ENCODE measurements at regions not wholly inside any gene's neighbourhood (a gene's known extent, or its start where the extent isn't known, plus 50 kb on each side); places are given as distances from the start of the nearest gene placed in this dataset.

DNA sequence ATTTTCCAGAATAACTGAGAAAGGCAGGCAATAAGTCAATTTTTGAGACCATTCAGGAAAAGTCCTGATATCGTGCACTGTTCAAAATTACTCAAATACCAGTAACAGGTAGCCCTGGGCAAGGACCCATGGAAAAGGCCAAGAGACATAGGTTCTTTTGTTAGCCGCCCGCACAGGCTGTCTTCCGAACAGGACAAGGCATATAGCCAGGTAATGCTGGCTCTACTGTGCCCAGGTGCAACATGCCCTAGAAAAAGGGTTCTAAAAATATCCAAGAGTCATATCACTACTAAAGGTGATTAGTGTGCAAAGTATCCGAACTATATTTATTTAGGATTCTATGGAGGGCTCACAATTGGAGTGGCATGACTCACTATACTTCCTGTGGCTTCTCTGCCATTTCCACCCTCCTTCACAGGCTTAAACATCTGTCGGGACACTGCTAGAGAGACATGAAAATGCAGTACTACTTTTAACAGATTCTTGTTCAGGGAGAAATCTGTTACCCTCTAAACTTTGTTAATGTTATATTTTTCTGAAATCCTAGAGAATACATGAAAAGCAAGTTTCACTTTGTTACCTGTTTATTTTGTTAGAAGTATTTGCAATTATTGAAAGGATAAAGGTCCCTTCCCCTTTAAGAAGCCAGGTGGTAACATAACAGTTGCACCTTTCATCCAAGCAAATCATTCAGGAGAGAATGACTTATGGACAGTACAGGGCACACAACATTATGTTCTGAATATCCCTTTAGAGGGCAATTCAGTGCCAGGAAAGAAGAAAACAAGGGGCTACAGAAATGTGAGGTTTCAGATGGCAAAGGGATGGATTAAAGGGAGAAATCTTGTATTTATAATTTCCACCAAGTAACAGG is 293.3 kb upstream of the THBS1 start:
- Mint-ChIP-seq H3K4me1 (no peaks in the 10 kb centered on the region), H3K27me3 (ENCODE audit: low read depth in 3 of 3) (peaks cover 2 to 19% (median 9%) of the 10 kb centered on the region in 3 donors), H3K9me3 (peaks cover 0 to 10% (median 2%) of the 10 kb centered on the region in 6 donors), H3K4me3 (no peak overlapping the region), H3K36me3 (no peaks in the 10 kb centered on the region), H3K27ac (no peak overlapping the region)
- DNase-seq, result no peak

DNA sequence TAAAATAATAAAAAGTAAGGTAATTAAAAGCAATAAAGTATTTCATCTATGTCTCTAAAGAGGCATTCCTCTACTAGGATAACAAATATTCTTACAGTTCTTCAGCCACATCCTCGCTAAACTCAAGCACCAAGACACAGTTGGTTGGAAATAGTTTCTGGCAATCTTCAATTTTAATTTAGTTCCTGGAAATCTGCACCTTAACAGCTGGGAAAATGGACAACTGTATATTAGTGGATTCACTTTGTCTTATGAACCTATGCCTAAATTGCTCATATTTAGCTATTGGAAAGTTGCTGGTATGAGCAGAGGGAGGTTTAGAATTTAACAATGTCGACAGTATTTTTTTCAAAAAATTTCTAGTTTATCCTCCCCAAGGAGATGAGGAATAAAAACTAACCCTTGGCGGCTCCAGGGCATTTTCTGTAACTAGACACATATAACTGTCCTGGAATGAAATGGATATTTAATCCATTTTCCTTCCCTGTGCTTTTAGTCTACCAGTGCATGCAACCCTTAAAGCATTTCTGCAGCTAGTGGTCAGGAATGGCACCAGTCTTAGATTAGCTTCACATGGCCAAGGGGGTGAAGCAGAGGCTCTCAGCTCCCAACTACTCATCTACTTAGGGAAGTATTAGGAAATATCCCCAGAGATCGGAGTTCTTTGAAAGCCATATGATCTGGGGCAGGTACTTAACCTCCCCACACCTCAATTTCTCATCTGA is 290.0 kb upstream of the THBS1 start:
- H3K36me3 Mint-ChIP-seq, result peaks cover 0 to 4% (median 0%) of the 10 kb centered on the region in 3 donors
- no peaks in the 10 kb centered on the region for H3K4me1 Mint-ChIP-seq
- H3K9me3 Mint-ChIP-seq, result peaks cover 0 to 15% (median 4%) of the 10 kb centered on the region in 6 donors
- H3K27ac Mint-ChIP-seq, result no peak overlapping the region
- H3K4me3 Mint-ChIP-seq, result no peak overlapping the region
- no peak for DNase-seq
- peaks cover 6 to 15% (median 15%) of the 10 kb centered on the region in 3 donors for H3K27me3 Mint-ChIP-seq (ENCODE audit: low read depth in 3 of 3)

DNA sequence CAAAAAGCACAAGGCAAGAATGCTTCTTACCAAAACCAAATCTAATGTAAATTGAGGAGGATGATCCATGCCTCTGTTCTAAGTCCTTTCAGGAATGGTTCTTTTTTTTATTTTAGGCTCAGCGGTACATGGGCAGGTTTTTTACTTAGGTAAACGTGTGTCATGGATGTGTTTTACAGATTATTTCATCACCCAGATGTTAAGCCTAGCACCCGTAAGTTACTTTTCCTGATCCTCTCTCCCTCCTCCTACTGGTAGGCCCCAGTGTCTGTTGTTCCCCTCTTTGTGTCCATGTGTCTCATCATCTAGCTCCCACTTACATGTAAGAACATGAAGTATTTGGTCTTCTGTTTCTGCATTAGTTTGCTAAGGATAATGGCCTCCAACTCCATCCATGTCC is 289.2 kb upstream of the THBS1 start:
- H3K4me3 Mint-ChIP-seq, result no peak overlapping the region
- DNase-seq, result no peak
- peaks cover 0 to 4% (median 0%) of the 10 kb centered on the region in 3 donors for H3K36me3 Mint-ChIP-seq
- H3K9me3 Mint-ChIP-seq, result peaks cover 0 to 15% (median 4%) of the 10 kb centered on the region in 6 donors
- no peaks in the 10 kb centered on the region for H3K4me1 Mint-ChIP-seq
- peaks cover 6 to 14% (median 11%) of the 10 kb centered on the region in 3 donors for H3K27me3 Mint-ChIP-seq (ENCODE audit: low read depth in 3 of 3)
- H3K27ac Mint-ChIP-seq, result no peak overlapping the region

DNA sequence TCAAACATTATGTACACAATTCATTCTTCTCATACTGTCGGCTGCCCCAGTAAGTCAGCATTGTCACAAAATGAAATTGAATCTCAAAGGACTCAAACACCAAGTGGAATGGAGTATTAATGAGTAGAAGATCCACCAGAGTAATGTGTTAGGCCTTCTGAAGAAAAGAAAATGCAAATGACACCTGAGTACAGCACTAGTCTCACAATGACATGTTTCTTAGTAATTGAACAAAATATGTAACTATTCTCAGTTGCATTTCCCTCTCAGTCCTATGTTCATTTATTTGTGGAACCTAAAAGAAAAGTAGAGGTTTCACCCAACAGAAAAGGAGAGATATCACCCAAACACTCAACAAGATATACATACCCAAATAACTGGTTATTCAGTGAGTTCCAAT is 283.9 kb upstream of the THBS1 start:
- no peak overlapping the region for H3K27ac Mint-ChIP-seq
- H3K9me3 Mint-ChIP-seq, result peaks cover 0 to 10% (median 4%) of the 10 kb centered on the region in 6 donors

DNA sequence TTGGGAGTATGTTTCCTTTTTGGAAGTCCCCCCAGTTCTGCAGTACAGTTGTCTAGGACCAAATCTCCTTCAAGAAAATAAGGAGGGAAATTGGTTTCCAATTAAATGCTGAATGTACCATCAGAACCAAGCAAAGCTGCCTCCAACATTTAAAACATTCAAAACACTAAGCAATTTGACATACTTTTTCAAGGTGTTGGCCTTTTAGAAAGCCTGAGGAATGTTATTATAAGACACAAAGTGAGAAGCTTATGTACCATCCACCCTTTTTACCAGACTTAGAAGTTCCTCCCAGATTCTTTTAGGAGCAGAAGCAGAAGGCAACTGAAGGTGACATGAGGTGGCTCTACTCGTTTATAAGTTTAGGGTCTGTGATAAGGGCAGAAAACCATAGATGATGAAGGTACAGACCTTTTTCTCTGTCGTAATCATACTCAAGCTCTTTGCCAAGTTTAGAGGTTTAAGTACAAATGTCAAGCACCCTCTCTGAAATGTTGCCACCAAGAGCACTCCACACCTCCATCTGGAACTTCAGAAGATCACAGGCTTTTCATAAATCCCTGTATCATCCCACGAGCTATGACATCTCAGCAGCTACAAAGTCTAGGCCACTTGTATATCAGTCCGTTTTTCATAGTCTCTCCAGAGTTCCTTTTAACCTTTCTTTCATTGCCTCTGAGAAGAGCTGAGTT is 282.5 kb upstream of the THBS1 start:
- no peaks in the 10 kb centered on the region for H3K4me1 Mint-ChIP-seq
- DNase-seq, result no peak
- H3K36me3 Mint-ChIP-seq, result peaks cover 0 to 4% (median 0%) of the 10 kb centered on the region in 3 donors
- no peak overlapping the region for H3K27ac Mint-ChIP-seq
- peaks cover 0 to 4% (median 0%) of the 10 kb centered on the region in 6 donors for H3K9me3 Mint-ChIP-seq
- no peak overlapping the region for H3K4me3 Mint-ChIP-seq
- peaks cover 0 to 8% (median 5%) of the 10 kb centered on the region in 3 donors for H3K27me3 Mint-ChIP-seq (ENCODE audit: low read depth in 3 of 3)

More for the DNA sequence above, 283.9 kb upstream of the THBS1 start:
- Mint-ChIP-seq H3K27me3 (ENCODE audit: low read depth in 3 of 3) (peaks cover 4 to 8% (median 7%) of the 10 kb centered on the region in 3 donors), H3K36me3 (peaks cover 0 to 4% (median 0%) of the 10 kb centered on the region in 3 donors), H3K4me3 (no peak overlapping the region), H3K4me1 (no peaks in the 10 kb centered on the region)
- no peak for DNase-seq

DNA sequence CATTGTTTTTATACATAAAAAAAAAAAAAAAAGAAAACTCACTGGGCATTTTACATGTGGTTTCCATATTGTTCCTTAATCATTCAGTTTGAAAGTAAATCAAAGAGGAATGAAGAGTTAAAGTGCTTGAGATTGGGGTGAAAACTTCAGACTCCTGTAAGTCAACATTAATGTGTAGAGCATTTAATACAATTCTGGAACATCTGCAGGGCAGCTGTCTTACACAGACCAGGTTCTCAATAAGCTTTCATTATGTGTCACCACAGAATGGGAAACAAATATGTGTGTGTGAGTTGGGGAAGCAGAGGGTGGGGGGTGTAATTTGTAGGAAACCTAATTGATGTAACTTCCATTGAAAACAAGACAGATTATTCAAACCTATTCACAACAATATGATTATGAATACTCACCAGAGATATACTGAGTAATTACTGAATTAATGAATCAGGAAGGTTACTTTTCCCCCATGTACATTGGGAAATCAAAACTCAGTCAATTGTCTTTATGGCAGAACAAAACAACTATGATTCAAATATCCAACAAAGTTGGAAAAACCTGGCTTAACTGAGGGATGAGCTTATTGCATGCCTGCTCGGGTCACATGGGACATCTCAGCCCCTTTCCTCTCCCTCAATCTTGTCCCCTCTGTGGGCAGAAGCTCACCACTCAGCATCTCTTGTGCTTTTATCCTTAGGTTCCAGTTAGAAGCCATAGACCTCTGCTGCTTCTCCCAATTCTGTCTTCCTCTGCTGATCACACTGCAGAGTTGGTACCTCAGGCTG is 281.2 kb upstream of the THBS1 start:
- Mint-ChIP-seq H3K4me1 (no peaks in the 10 kb centered on the region), H3K36me3 (no peaks in the 10 kb centered on the region), H3K27ac (no peak overlapping the region), H3K4me3 (no peak overlapping the region), H3K27me3 (ENCODE audit: low read depth in 3 of 3) (peaks cover 0 to 8% (median 1%) of the 10 kb centered on the region in 3 donors), H3K9me3 (peaks cover 0 to 4% (median 0%) of the 10 kb centered on the region in 6 donors)
- no peak for DNase-seq

DNA sequence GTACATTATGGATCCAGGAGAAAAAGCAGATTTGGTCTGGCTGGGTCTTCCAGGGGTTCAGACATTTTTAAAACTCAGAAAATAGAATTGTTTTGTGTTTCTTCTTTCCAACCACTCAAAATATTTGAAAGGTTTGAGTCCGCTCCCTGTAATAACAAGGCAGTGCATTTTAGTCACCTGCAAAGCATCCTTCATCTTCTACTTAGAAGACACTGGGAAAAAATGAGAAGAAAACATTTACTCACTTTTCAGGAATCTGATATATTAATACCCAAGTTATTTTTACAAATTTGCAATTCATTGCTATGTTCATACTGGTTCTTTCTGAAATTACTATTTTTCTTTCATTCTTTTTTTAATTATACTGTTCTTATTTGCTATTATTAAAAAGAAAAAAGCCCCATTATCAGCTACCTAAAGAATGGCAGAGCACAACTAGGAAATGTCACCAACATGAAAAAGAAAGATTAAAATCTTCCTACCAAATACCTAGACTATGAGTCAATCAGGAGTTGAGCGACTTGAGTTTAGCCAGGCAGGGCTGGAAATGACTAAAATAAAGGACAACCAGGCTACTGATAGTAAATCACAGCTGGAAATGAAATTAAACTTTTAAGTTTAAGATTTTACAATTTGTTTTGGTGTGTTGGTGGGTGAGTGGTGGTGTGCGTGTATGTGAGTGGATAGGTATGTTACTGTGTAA is 280.3 kb upstream of the THBS1 start:
- no peak overlapping the region for H3K27ac Mint-ChIP-seq
- no peaks in the 10 kb centered on the region for H3K36me3 Mint-ChIP-seq
- H3K4me1 Mint-ChIP-seq, result no peaks in the 10 kb centered on the region
- no peak overlapping the region for H3K4me3 Mint-ChIP-seq
- peaks cover 0 to 4% (median 0%) of the 10 kb centered on the region in 6 donors for H3K9me3 Mint-ChIP-seq
- peaks cover 1 to 8% (median 2%) of the 10 kb centered on the region in 3 donors for H3K27me3 Mint-ChIP-seq (ENCODE audit: low read depth in 3 of 3)
- DNase-seq, result no peak

DNA sequence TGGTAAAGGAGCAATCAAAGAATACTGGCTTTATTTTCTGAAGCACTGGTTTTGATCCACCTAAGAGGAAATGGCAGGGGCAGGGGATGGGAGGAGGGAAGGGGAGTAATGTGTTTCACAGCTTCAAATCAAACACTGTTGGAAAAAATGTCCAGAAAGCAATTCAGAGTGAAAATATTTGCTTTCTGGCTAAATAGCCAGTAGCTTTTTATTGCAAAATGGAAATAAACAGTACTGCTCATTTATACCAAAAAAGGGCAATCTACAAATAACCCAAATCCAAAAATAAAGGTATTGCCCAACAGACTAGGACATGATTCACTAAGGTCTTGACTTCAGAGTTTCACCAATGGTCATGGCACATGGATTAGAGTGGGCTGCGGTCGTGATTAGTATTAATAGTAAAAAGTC is 279.3 kb upstream of the THBS1 start:
- H3K36me3 Mint-ChIP-seq, result no peaks in the 10 kb centered on the region
- peaks cover 1 to 10% (median 2%) of the 10 kb centered on the region in 3 donors for H3K27me3 Mint-ChIP-seq (ENCODE audit: low read depth in 3 of 3)
- no peak overlapping the region for H3K27ac Mint-ChIP-seq
- no peak overlapping the region for H3K4me3 Mint-ChIP-seq
- DNase-seq, result no peak
- peaks cover 0 to 2% (median 0%) of the 10 kb centered on the region in 6 donors for H3K9me3 Mint-ChIP-seq
- no peaks in the 10 kb centered on the region for H3K4me1 Mint-ChIP-seq

DNA sequence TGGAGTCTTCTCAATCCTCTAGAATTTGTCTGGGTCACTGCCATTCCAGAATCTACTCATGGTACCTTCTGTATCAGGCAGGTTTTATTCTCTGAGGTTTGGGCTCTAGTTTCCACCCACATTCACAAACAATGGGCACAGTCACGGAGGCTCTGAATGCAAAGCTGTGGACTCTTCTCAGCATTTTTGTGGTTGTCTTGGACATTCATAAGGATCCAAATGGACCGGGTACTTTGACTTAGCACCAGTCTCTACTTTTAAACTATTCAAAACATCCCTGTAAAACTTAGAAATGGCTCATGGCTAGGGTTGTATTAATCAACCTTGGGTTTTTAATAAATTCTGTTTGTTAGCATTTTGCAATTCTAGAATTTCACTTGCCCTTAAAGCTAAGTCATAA is 277.9 kb upstream of the THBS1 start:
- H3K4me3 Mint-ChIP-seq, result no peak overlapping the region
- peaks cover 2 to 10% (median 5%) of the 10 kb centered on the region in 3 donors for H3K27me3 Mint-ChIP-seq (ENCODE audit: low read depth in 3 of 3)
- no peak for DNase-seq
- no peaks in the 10 kb centered on the region for H3K36me3 Mint-ChIP-seq
- no peak overlapping the region for H3K27ac Mint-ChIP-seq
- no peaks in the 10 kb centered on the region for H3K4me1 Mint-ChIP-seq
- peaks cover 0 to 2% (median 0%) of the 10 kb centered on the region in 6 donors for H3K9me3 Mint-ChIP-seq

DNA sequence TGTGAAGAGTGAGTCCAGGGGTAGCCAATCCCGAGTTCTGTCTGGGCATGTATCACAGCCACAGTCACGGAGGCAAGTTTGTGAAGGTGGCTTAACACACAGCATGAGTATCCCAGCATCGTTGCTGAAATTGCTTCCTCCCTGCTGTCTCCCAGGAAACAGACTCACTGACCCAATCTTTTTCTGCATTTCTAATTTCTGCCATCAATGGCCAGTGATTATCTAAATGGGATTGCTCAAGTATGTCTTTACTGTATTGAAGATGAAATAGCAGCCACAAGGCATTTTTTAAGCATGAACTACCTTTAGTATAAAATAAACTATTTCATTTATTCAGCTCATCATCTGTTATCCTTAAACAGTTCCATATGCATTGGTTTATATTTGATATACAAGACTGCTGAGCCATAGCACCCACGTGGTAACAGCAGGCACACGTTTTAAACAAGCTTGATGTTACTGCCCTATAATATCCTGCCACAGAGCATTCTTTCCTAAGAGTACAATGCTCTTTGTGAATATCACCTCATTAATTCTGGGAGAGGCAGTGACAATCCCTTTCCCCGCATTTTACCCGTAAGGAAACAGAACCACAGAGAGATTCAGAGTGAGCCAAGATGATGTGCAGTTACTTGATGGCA is 276.6 kb upstream of the THBS1 start:
- Mint-ChIP-seq H3K27me3 (ENCODE audit: low read depth in 3 of 3) (peaks cover 2 to 10% (median 5%) of the 10 kb centered on the region in 3 donors), H3K27ac (no peak overlapping the region), H3K9me3 (peaks cover 0 to 2% (median 0%) of the 10 kb centered on the region in 6 donors), H3K4me1 (no peaks in the 10 kb centered on the region), H3K4me3 (no peak overlapping the region), H3K36me3 (no peaks in the 10 kb centered on the region)
- no peak for DNase-seq

DNA sequence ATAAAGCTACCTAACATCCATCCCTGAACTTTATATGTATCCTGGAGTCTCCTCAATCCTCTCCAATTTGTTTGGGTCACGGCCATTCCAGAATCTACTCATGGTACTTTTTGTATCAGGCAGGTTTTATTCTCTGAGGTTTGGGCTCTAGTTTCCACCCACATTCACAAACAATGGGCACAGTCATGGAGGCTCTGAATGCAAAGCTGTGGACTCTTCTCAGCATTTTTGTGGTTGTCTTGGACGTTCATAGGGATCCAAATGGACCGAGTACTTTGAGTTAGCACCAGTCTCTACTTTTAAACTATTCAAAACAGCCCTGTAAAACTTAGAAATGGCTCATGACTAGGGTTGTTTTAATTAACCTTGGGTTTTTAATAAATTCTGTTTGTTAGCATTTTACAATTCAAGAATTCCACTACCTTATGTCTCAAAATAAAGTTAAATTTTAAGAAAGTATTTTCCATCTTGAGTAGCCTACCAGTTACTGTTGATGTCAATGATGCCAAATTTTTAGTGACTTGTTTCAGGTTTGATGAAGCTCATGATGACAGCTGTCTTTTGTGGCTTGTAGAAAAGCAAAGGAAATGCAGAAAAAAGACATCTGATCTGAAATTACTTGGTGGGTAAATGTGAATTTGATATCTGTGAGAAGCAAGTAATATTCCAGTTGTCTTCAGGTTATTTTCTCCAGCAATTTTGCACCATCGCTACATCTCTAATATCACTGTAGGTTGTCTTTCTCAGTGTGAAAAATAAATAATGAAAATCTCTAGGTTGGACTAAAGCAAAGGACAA is 275.7 kb upstream of the THBS1 start:
- Mint-ChIP-seq H3K27me3 (ENCODE audit: low read depth in 3 of 3) (peaks cover 5 to 10% (median 5%) of the 10 kb centered on the region in 3 donors), H3K36me3 (no peaks in the 10 kb centered on the region), H3K4me3 (no peak overlapping the region), H3K4me1 (no peaks in the 10 kb centered on the region), H3K9me3 (peaks cover 0 to under 1% (median 0%) of the 10 kb centered on the region in 6 donors), H3K27ac (no peak overlapping the region)
- no peak for DNase-seq

DNA sequence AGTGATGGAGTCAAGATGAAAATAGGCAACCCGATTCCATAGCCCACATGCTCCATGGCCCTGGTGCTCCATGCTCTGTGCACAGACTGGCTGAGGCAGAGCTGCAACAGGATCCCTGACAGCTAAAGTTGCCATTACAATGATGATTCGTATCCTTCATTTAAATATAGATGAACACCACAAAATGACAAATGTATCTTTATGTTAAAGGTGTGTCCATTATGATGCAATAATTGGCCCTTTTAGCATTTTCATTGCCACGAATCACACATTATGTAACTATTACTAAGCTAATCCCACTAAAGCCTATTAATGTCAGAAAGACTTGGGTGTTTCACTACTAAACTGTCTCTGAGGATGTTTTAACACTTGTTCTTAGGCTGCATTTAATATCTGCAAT is 270.2 kb upstream of the THBS1 start:
- no peak for DNase-seq
- Mint-ChIP-seq H3K27me3 (ENCODE audit: low read depth in 3 of 3) (peaks cover 4 to 12% (median 8%) of the 10 kb centered on the region in 3 donors), H3K4me1 (no peaks in the 10 kb centered on the region), H3K4me3 (no peak overlapping the region), H3K36me3 (no peaks in the 10 kb centered on the region), H3K27ac (no peak overlapping the region), H3K9me3 (no peaks in the 10 kb centered on the region)
